GM12872 (cell line): ENCODE measurements at regions not wholly inside any gene's neighbourhood (a gene's known extent, or its start where the extent isn't known, plus 50 kb on each side); places are given as distances from the start of the nearest gene placed in this dataset.

Experiments used
- TF ChIP-seq, protein P1 (sequence below): IDR thresholded peaks from 3 replicates; pipeline ENCODE4 v1.5.1; 2011; ENCODE audit warnings: low read depth, mild to moderate bottlenecking, low read length, moderate library complexity; ENCODE audit not compliant: insufficient read depth

DNA sequence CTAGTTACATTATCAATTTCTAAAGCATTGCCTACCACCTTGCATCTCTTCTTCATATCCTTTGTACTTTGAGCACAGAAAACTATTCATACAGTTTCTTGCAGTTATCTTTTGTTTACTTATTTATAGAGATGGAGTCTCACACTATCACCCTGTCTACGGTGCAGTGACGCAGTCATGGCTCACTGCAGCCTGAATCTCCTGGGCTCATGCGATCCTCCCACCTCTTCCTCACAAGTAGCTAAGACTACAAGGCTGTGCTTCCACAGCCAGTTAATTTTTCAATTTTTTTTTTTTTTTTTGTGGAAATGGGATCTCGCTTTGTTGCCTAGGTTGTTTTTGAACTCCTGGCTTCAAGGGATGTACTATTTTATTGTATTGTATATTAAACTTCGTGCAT, 158.0 kb downstream of the TTC6 start:
- TF ChIP-seq, protein P1, sequence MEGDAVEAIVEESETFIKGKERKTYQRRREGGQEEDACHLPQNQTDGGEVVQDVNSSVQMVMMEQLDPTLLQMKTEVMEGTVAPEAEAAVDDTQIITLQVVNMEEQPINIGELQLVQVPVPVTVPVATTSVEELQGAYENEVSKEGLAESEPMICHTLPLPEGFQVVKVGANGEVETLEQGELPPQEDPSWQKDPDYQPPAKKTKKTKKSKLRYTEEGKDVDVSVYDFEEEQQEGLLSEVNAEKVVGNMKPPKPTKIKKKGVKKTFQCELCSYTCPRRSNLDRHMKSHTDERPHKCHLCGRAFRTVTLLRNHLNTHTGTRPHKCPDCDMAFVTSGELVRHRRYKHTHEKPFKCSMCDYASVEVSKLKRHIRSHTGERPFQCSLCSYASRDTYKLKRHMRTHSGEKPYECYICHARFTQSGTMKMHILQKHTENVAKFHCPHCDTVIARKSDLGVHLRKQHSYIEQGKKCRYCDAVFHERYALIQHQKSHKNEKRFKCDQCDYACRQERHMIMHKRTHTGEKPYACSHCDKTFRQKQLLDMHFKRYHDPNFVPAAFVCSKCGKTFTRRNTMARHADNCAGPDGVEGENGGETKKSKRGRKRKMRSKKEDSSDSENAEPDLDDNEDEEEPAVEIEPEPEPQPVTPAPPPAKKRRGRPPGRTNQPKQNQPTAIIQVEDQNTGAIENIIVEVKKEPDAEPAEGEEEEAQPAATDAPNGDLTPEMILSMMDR, result no peak

DNA sequence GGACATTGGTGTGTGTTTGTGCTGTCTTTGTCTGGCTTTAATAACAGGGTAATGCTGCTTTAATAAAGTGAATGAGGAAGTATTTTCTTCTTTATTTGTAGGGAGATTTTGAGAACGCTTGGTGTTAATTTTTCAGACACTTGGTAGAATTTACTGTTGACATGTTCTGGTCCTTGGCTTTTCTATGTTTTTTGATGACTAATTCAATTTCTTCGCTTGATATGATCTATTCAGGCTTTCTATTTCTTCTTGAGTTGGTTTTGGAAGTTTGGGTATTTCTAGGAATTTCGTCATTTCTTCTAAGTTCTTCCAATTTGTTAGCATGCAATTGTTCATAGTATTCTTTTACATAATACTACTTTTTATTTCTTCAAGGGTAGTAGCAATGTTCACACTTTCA, 167.8 kb downstream of the TTC6 start:
- TF ChIP-seq, protein P1, result no peak

DNA sequence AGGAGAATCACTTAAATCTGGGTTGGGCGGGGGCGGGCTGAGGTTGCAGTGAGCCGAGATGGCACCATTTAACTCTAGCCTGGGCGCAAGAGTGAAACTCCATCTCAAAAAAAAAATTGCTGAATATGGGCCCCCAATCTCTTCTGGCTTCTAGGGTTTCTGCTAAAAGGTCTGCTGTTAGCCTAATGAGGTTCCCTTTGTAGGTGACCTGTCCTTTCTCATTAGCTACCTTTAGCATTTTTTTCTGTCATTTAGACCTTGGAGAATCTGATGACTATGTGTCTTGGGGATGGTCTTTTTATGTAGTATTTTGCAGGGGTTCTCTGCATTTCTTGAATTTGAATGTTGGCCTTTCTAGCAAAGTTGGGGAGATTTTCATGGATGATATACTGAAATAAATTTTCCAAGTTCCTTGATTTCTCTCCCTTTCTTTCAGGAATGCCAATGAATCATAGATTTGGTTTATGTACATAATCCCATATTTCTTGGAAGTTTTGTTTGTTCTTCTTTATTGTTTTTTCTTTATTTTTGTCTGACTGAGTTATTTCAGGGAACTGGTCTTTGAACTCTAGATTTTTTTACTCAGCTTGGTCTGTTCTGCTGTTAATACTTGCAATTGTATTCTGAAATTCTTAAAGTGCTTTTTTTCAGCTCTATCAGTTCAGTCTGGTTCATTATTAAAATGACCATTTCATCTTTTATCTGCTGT, 181.5 kb downstream of the TTC6 start:
- TF ChIP-seq, protein P1, result no peak

DNA sequence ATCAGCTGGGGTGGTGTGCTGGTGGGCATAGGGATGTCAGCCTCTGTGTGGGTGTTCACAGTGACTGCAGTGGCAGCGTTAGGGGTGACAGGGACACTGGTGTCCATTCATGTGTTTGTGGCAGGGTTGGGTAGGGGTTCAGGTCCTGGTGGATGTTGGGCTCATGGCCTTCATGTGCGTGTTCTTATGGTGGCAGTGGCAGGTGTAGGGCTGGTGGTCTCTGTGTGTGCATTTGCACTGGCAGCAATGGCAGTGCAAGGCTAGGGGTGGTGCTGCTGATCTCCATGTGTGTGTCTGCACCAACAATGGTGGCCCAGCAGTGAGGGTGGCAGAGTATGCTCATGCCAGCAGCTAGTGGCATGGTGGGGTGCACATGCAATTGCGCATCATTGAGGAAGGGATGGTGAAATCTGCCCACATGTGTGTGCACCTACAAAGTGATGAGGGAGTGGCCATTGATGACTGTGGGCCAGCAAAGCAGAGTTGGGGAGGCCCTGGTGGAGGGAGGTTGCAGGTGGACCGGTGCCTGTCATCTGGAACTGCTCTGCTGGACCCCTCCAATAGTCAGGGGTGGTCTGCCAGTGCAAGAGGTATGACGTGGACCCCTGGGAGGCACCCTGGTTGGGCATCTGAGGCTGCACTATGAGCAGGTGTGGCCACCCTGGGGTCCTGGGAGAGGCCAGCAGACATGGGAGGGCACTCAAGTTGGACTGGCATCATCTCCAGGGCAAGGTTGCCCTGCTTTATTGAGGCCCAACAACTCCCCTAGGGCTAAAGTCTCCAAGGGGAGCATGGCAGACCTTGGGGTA, 182.9 kb downstream of the TTC6 start:
- TF ChIP-seq, protein P1, result no peak

DNA sequence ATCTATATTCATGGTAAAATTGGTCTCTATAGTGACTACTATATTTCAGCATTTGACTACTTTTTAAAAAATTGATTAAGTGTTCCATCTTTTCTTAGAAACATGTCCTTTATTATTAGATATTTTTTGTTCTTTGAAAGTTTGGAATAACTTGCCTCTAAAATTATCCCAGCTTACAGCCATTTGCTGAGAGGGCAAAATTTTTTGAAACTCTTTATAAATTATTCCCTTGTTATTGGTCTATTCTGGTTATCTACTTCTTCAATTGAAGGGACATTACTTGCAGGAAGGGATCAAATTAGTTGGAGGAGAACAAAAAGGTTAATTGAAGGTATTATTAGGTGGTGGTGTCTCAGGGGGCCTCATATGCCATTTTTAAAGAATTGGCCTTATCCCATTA, 184.1 kb downstream of the TTC6 start:
- TF ChIP-seq, protein P1, result no peak

DNA sequence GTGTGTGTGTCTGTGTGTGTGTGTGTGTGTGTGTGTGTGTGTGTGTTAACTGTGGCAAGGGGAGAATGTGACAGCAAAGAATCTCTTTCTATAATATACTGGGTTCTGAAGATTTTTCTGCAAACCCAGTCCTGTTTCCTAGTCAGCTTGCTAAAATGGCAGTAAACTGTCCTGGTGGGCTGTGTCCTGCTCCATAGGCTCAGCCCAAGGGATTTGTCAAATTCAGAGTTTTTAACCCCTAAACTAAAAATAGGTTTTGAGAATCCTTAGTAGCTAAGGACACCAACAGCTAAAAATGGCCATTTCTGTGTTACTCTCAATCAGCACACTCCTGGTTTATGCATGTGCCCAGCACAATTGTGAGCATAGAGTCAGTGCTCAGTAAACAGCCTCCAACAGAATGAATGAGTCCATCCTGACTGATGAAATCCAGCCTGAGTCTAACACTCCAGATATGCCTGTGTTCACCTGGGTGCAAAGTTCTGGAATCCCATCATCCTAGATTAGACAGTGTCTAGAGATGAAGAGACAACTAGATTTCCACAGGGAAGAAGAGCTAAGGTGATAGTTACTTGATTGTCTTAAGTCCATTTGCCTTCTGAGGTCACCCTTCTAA, 192.6 kb downstream of the TTC6 start:
- TF ChIP-seq, protein P1, result no peak

DNA sequence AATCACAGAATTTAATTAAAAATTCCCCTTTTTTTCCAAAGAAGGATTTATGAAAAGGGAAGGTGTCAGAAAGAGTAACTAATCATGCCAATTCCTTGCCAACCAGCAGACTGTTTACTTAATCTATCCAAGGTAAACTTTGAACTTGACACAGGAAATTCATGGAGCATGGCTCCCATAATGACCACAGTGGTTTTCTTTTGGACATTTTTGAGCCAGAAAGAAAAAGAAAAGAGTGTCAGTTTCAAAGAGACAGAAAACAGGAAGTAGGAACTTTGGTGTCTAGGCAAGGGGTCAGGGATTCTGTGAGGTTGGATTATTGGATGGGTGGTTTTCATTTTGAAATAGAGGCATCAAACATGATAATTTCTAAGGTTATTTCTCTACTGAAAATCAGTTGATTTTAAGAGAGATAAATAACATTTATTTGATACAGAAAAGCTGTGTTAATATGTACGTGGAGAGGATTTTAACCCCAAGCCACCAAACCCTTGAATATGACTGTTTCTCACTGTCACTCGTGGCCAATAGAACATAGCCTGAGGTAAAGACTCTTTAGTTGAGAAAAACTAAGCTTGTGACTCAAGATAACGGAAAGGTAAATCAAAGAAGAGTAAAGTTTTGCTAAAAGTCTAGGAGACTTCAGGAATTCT, 196.1 kb downstream of the TTC6 start:
- TF ChIP-seq, protein P1, result no peak
